Endothelial cell of umbilical vein (primary cell): ENCODE measurements at regions not wholly inside any gene's neighbourhood (a gene's known extent, or its start where the extent isn't known, plus 50 kb on each side); places are given as distances from the start of the nearest gene placed in this dataset.

Experiments used
- CTCF ChIP-seq, 2 donors: IDR thresholded peaks; 1 replicate in 1 of 2; 2 replicates in 1 of 2; pipeline ENCODE4 v1.5.1; 2011; ENCODE audit warnings: low read length in 2 of 2, mild to moderate bottlenecking in 2 of 2, moderate library complexity in 2 of 2, control low read depth in 1 of 2, inconsistent platforms in 1 of 2, low read depth in 1 of 2; ENCODE audit not compliant: insufficient read depth in 1 of 2; ENCODE audit errors: extremely low read depth in 1 of 2
- EZH2 ChIP-seq: IDR thresholded peaks from 2 replicates; pipeline ENCODE4 v1.6.1; 2012; ENCODE audit warnings: borderline replicate concordance, low read depth, mild to moderate bottlenecking, moderate library complexity, low read length, inconsistent platforms; ENCODE audit not compliant: severe bottlenecking
- JUN ChIP-seq: IDR thresholded peaks from 2 replicates; pipeline ENCODE4 v1.6.1; 2011; ENCODE audit warnings: borderline replicate concordance, low read depth; ENCODE audit not compliant: insufficient read length, insufficient read depth
- MAX ChIP-seq: IDR thresholded peaks from 2 replicates; pipeline ENCODE4 v1.6.1; 2011; ENCODE audit not compliant: insufficient read depth, insufficient read length
- MYC ChIP-seq: IDR thresholded peaks from one replicate; pipeline ENCODE4 v1.6.1; 2011; ENCODE audit warnings: mild to moderate bottlenecking, low read depth, low read length
- POLR2A ChIP-seq: IDR thresholded peaks from 2 replicates; pipeline ENCODE4 v1.6.1; 2012; ENCODE audit warnings: low read depth, mild to moderate bottlenecking, control low read depth, low read length
- POLR2AphosphoS5 ChIP-seq: IDR thresholded peaks from 2 replicates; pipeline ENCODE4 v1.6.1; 2012; ENCODE audit warnings: low read depth, mild to moderate bottlenecking, control low read depth, low read length, moderate library complexity; ENCODE audit not compliant: insufficient read depth

- TF ChIP-seq POLR2A = no peak
- no peak for TF ChIP-seq CTCF (IDR thresholded peaks at IDR 0.05; ENCODE audit: extremely low read depth in 1 of 2, insufficient read depth in 1 of 2, low read depth in 1 of 2, low read length in 2 of 2)
- TF ChIP-seq MAX = no peak
- TF ChIP-seq EZH2 = no peak
- no peak for TF ChIP-seq POLR2AphosphoS5
- TF ChIP-seq MYC = no peak
- TF ChIP-seq JUN = no peak
Measured at GRCh38 chrX:73992019-73992418, 139.5 kb upstream of the XIST start.
